H9 (cell line): ENCODE measurements at regions not wholly inside any gene's neighbourhood (a gene's known extent, or its start where the extent isn't known, plus 50 kb on each side); places are given as distances from the start of the nearest gene placed in this dataset.

Source experiments
- DNase-seq: peaks from one replicate; pipeline ENCODE4 v3.0.0-alpha.2; 2017
- H2AFZ ChIP-seq: one replicate; pipeline ENCODE4 v1.6.1; 2013; ENCODE audit warnings: mild to moderate bottlenecking, low read length, control low read depth, moderate library complexity
- H2AK5ac ChIP-seq: 2 replicates; pipeline ENCODE4 v1.6.1; 2013; ENCODE audit warnings: low read length, control low read depth, mixed read lengths; ENCODE audit not compliant: insufficient read length
- H2BK120ac ChIP-seq: one replicate; pipeline ENCODE4 v1.6.1; 2013; ENCODE audit warnings: low read depth, mild to moderate bottlenecking, low read length, control low read depth, inconsistent platforms; ENCODE audit not compliant: poor library complexity, severe bottlenecking
- H2BK12ac ChIP-seq: 2 replicates; pipeline ENCODE4 v1.6.1; 2013; ENCODE audit warnings: low read length, control low read depth, mixed read lengths, low read depth; ENCODE audit not compliant: insufficient read length
- H2BK15ac ChIP-seq: 2 replicates; pipeline ENCODE4 v1.6.1; 2013; ENCODE audit warnings: low read depth, low read length, control low read depth
- H2BK20ac ChIP-seq: one replicate; pipeline ENCODE4 v1.6.1; 2013; ENCODE audit warnings: low read depth, mild to moderate bottlenecking, low read length, control low read depth, inconsistent platforms; ENCODE audit not compliant: poor library complexity, severe bottlenecking
- H2BK5ac ChIP-seq: 2 replicates; pipeline ENCODE4 v1.6.1; 2013; ENCODE audit warnings: low read length, control low read depth, mixed read lengths; ENCODE audit not compliant: insufficient read length
- H3K14ac ChIP-seq: 2 replicates; pipeline ENCODE4 v1.6.1; 2013; ENCODE audit warnings: low read length, control low read depth; ENCODE audit not compliant: insufficient read depth
- H3K18ac ChIP-seq: 2 replicates; pipeline ENCODE4 v1.6.1; 2013; ENCODE audit warnings: low read depth, mild to moderate bottlenecking, mixed read lengths, low read length, control low read depth; ENCODE audit not compliant: insufficient read length
- H3K23ac ChIP-seq: 2 replicates; pipeline ENCODE4 v1.6.1; 2013; ENCODE audit warnings: low read length, control low read depth, mixed read lengths, low read depth; ENCODE audit not compliant: insufficient read length
- H3K23me2 ChIP-seq: 2 replicates; pipeline ENCODE4 v1.6.1; 2013; ENCODE audit warnings: low read depth, mild to moderate bottlenecking, mixed read lengths, low read length, control low read depth; ENCODE audit not compliant: insufficient read length, poor library complexity, severe bottlenecking
- H3K27ac ChIP-seq: 2 replicates; pipeline ENCODE4 v1.5.1; 2013; ENCODE audit warnings: low read length, control low read depth, mixed read lengths, low read depth; ENCODE audit not compliant: insufficient read length
- H3K27me3 ChIP-seq: 2 replicates; pipeline ENCODE4 v1.6.1; 2013; ENCODE audit warnings: low read length, control low read depth, inconsistent platforms; ENCODE audit not compliant: insufficient read depth
- H3K4ac ChIP-seq: 2 replicates; pipeline ENCODE4 v1.6.1; 2013; ENCODE audit warnings: low read depth, mild to moderate bottlenecking, control low read depth, inconsistent platforms, low read length, moderate library complexity
- H3K4me1 ChIP-seq: 2 replicates; pipeline ENCODE4 v1.6.1; 2013; ENCODE audit warnings: low read length, control low read depth, inconsistent platforms; ENCODE audit not compliant: insufficient read depth
- H3K4me2 ChIP-seq: 2 replicates; pipeline ENCODE4 v1.6.1; 2013; ENCODE audit warnings: low read length, control low read depth, mixed read lengths; ENCODE audit not compliant: insufficient read length, insufficient read depth
- H3K56ac ChIP-seq: 2 replicates; pipeline ENCODE4 v1.6.1; 2013; ENCODE audit warnings: low read depth, mild to moderate bottlenecking, mixed read lengths, low read length, control low read depth; ENCODE audit not compliant: insufficient read length
- H3K79me1 ChIP-seq: 2 replicates; pipeline ENCODE4 v1.6.1; 2013; ENCODE audit warnings: low read depth, mild to moderate bottlenecking, moderate library complexity, low read length, control low read depth, inconsistent platforms; ENCODE audit not compliant: insufficient read depth, poor library complexity, severe bottlenecking
- H3K79me2 ChIP-seq: 2 replicates; pipeline ENCODE4 v1.6.1; 2013; ENCODE audit warnings: low read length, control low read depth, inconsistent platforms; ENCODE audit not compliant: insufficient read depth
- H3K9ac ChIP-seq: 2 replicates; pipeline ENCODE4 v1.6.1; 2013; ENCODE audit warnings: low read length, control low read depth, mixed read lengths; ENCODE audit not compliant: insufficient read length; ENCODE audit errors: extremely low read depth
- H3K9me3 ChIP-seq: one replicate; pipeline ENCODE4 v1.6.1; 2013; ENCODE audit warnings: low read depth, low read length, inconsistent platforms; ENCODE audit not compliant: control insufficient read depth
- H3T11ph ChIP-seq: one replicate; pipeline ENCODE4 v1.6.1; 2013; ENCODE audit warnings: mild to moderate bottlenecking, low read length, control low read depth, inconsistent platforms
- H4K20me1 ChIP-seq: one replicate; pipeline ENCODE4 v1.6.1; 2013; ENCODE audit not compliant: control insufficient read depth, insufficient read length, insufficient read depth
- H4K5ac ChIP-seq: 2 replicates; pipeline ENCODE4 v1.6.1; 2013; ENCODE audit warnings: low read depth, mild to moderate bottlenecking, mixed read lengths, low read length, control low read depth; ENCODE audit not compliant: insufficient read length
- H4K8ac ChIP-seq: replicated peaks from 2 replicates; pipeline ENCODE4 v1.6.1; 2013; ENCODE audit warnings: low read length, control low read depth, mixed read lengths, low read depth; ENCODE audit not compliant: insufficient read length
- H4K91ac ChIP-seq: 2 replicates; pipeline ENCODE4 v1.6.1; 2013; ENCODE audit warnings: low read depth, mild to moderate bottlenecking, moderate library complexity, mixed read lengths, low read length, control low read depth; ENCODE audit not compliant: insufficient read length
- H3K27ac Mint-ChIP-seq, 3 experiments: 2 replicates in 2 of 3; 3 replicates in 1 of 3; pipeline ENCODE4 v1.8.0; 2020 to 2021; ENCODE audit warnings: mixed read lengths in 3 of 3, mild to moderate bottlenecking in 1 of 3, moderate library complexity in 1 of 3
- H3K27me3 Mint-ChIP-seq: 2 replicates; pipeline ENCODE4 v1.8.0; 2021; ENCODE audit warnings: low read depth, mild to moderate bottlenecking, moderate library complexity, mixed read lengths
- H3K36me3 Mint-ChIP-seq, 3 experiments: 2 replicates in 2 of 3; 3 replicates in 1 of 3; pipeline ENCODE4 v1.8.0; 2020 to 2021; ENCODE audit warnings: low read depth in 3 of 3, mixed read lengths in 3 of 3; ENCODE audit not compliant: insufficient read depth in 1 of 3
- H3K4me1 Mint-ChIP-seq, 2 experiments: 2 replicates each; pipeline ENCODE4 v1.8.0; 2020; ENCODE audit warnings: mixed read lengths in 2 of 2
- H3K4me3 Mint-ChIP-seq, 2 experiments: 2 replicates in 1 of 2; 3 replicates in 1 of 2; pipeline ENCODE4 v1.8.0; 2020 to 2021; ENCODE audit warnings: mild to moderate bottlenecking in 2 of 2, mixed read lengths in 2 of 2, moderate library complexity in 1 of 2
- H3K9me3 Mint-ChIP-seq, 2 experiments: 2 replicates in 1 of 2; 3 replicates in 1 of 2; pipeline ENCODE4 v1.8.0; 2020; ENCODE audit warnings: mild to moderate bottlenecking in 2 of 2, mixed read lengths in 2 of 2, moderate library complexity in 1 of 2
- CTCF ChIP-seq: fragments of 200-600 bp; sonication (generic); conservative IDR thresholded peaks from 3 replicates; pipeline ENCODE4 v1.8.0; 2021; ENCODE audit warnings: antibody characterized with exemption, mild to moderate bottlenecking
- WGBS: extraction: QIAGEN DNeasy Blood & Tissue Kit; methylation state at CpG from one replicate; pipeline ENCODE4 v1.1.7; 2013; ENCODE audit warnings: missing lambda C conversion rate, low lambda C conversion rate, mixed read lengths; ENCODE audit not compliant: insufficient read length; ENCODE audit errors: extremely low coverage; 5-methylcytosine and 5-hydroxymethylcytosine counted together

DNA sequence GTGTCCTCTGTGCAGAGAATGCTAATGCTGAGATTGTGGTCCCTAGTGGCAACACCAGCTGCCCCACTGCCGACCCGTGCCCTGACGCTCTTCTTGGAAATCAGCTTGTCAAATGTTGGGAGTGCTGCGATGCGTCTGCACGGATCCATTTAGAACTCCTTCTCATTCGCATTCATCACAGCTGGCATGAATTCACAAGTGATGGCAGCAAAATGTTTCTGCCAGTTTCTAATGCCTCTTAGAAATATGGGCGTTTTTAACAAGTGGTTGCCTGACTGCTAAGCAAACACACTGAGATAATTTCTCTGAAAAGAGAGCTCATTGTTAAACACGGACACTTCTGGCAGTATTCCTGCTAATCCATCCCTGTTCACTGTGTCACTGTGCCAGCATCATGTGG, 131.9 kb upstream of the KCNJ6 start:
- TF ChIP-seq CTCF, result no peak
- H3K4me1 ChIP-seq, result no peaks in the 10 kb centered on the region
- H3K4me2 ChIP-seq, result no peak overlapping the region
- no peak overlapping the region for H2BK12ac ChIP-seq
- H3K9me3 Mint-ChIP-seq, result no peaks in the 10 kb centered on the region
- no peak overlapping the region for H3K4ac ChIP-seq
- no peak overlapping the region for H2AFZ ChIP-seq
- H2BK120ac ChIP-seq, result no peak overlapping the region
- no peaks in the 10 kb centered on the region; the same call in 1 of the 2 replicates for H3K27me3 Mint-ChIP-seq
- H3K4me1 Mint-ChIP-seq, result no peaks in the 10 kb centered on the region
- H4K8ac ChIP-seq, result no peak overlapping the region
- H2BK20ac ChIP-seq, result no peak overlapping the region
- no peak overlapping the region for H3K18ac ChIP-seq
- no peak overlapping the region for H4K91ac ChIP-seq
- H2BK5ac ChIP-seq, result no peak overlapping the region
- H3K27me3 ChIP-seq, result no peaks in the 10 kb centered on the region; the same call in 1 of the 2 replicates
- no peak overlapping the region for H3K9ac ChIP-seq
- H3K9me3 ChIP-seq, result no peaks in the 10 kb centered on the region
- H3K36me3 Mint-ChIP-seq, result no peaks in the 10 kb centered on the region
- H3K27ac ChIP-seq, result no peak overlapping the region
- WGBS, result no CpG with 5 or more reads among the region's 9 CpGs
- H2AK5ac ChIP-seq, result no peak overlapping the region
- no peaks in the 10 kb centered on the region for H3K79me2 ChIP-seq
- H3K56ac ChIP-seq, result no peak overlapping the region
- H3K23me2 ChIP-seq, result no peaks in the 10 kb centered on the region
- H4K20me1 ChIP-seq, result no peaks in the 10 kb centered on the region
- H3K4me3 Mint-ChIP-seq, result no peak overlapping the region
- H2BK15ac ChIP-seq, result no peak overlapping the region
- no peak overlapping the region for H3T11ph ChIP-seq
- no peaks in the 10 kb centered on the region for H3K79me1 ChIP-seq
- no peak for DNase-seq
- H3K27ac Mint-ChIP-seq, result no peak overlapping the region
- no peak overlapping the region for H3K14ac ChIP-seq
- no peak overlapping the region for H3K23ac ChIP-seq
- no peak overlapping the region for H4K5ac ChIP-seq
